Lower lobe of right lung (tissue), 2 donors: ENCODE measurements at regions not wholly inside any gene's neighbourhood (a gene's known extent, or its start where the extent isn't known, plus 50 kb on each side); places are given as distances from the start of the nearest gene placed in this dataset.

Experiments used
- ATAC-seq, 2 donors: fragments of 200-7000 bp; cut with Tn5 transposase; one replicate each; pipeline ENCODE4 v1.9.1; 2020 to 2022; ENCODE audit warnings: mild to moderate bottlenecking in 2 of 2, moderate library complexity in 2 of 2
- DNase-seq: peaks from one replicate; pipeline ENCODE4 v3.0.0-alpha.2; 2020
- H3K27ac ChIP-seq: fragments of 200-600 bp; one replicate; pipeline ENCODE4 v1.8.0; 2022
- H3K27me3 ChIP-seq: fragments of 200-600 bp; one replicate; pipeline ENCODE4 v1.8.0; 2022; ENCODE audit warnings: low read depth
- H3K36me3 ChIP-seq: fragments of 200-600 bp; one replicate; pipeline ENCODE4 v1.8.0; 2022; ENCODE audit warnings: mild to moderate bottlenecking
- H3K4me1 ChIP-seq: fragments of 200-600 bp; one replicate; pipeline ENCODE4 v1.8.0; 2022
- H3K4me3 ChIP-seq: fragments of 200-600 bp; one replicate; pipeline ENCODE4 v1.8.0; 2022; ENCODE audit warnings: mild to moderate bottlenecking
- H3K9me3 ChIP-seq: fragments of 200-600 bp; one replicate; pipeline ENCODE4 v1.8.0; 2022
- CTCF ChIP-seq: fragments of 200-600 bp; IDR thresholded peaks from one replicate; pipeline ENCODE4 v1.8.0; 2022; ENCODE audit warnings: antibody characterized with exemption, mild to moderate bottlenecking
- intact Hi-C: fragments of 100-400 bp; cut with DNase I; formaldehyde crosslinking; loops from one replicate; pipeline ENCODE4 v1.11.0; 2022
- donor health status: DM: no; HTN: yes; CAD: no; lungs with severe emphysema.

GRCh38 chr11:91794146-91794545 lies 430.5 kb upstream of the FAT3 start:
- no peak overlapping the region for H3K27ac ChIP-seq
- no peak overlapping the region for H3K4me3 ChIP-seq
- no peak for ATAC-seq
- H3K36me3 ChIP-seq: no peaks in the 10 kb centered on the region
- no peaks in the 10 kb centered on the region for H3K27me3 ChIP-seq
- no peak for TF ChIP-seq CTCF
- H3K9me3 ChIP-seq: no peaks in the 10 kb centered on the region
- intact Hi-C loops: no loop called here
- H3K4me1 ChIP-seq: no peaks in the 10 kb centered on the region
- DNase-seq: no peak

GRCh38 chr11:91792779-91793262 lies 431.8 kb upstream of the FAT3 start:
- intact Hi-C loops: no loop called here

GRCh38 chr11:91791171-91791468 lies 433.5 kb upstream of the FAT3 start:
- Histone ChIP-seq H3K4me1 (no peaks in the 10 kb centered on the region), H3K4me3 (no peak overlapping the region), H3K27me3 (no peaks in the 10 kb centered on the region), H3K27ac (no peak overlapping the region), H3K36me3 (no peaks in the 10 kb centered on the region), H3K9me3 (no peaks in the 10 kb centered on the region)
- DNase-seq (no peak), ATAC-seq (no peak)
- TF ChIP-seq CTCF: no peak
- intact Hi-C loops: no loop called here

More at GRCh38 chr11:91792779-91793262, 431.8 kb upstream of the FAT3 start:
- no peak for ATAC-seq
- no peaks in the 10 kb centered on the region for H3K4me1 ChIP-seq
- no peak for TF ChIP-seq CTCF
- no peak overlapping the region for H3K27ac ChIP-seq
- no peaks in the 10 kb centered on the region for H3K9me3 ChIP-seq
- H3K36me3 ChIP-seq: no peaks in the 10 kb centered on the region
- no peak for DNase-seq
- H3K4me3 ChIP-seq: no peak overlapping the region
- no peaks in the 10 kb centered on the region for H3K27me3 ChIP-seq

GRCh38 chr11:91790346-91791170 lies 434.1 kb upstream of the FAT3 start:
- Histone ChIP-seq H3K9me3 (no peaks in the 10 kb centered on the region), H3K4me1 (no peaks in the 10 kb centered on the region), H3K27me3 (no peaks in the 10 kb centered on the region), H3K4me3 (no peak overlapping the region), H3K27ac (no peak overlapping the region), H3K36me3 (no peaks in the 10 kb centered on the region)
- no peak for TF ChIP-seq CTCF
- intact Hi-C loops: no loop called here
- no peak for DNase-seq
- no peak for ATAC-seq

- Histone ChIP-seq H3K9me3 (no peaks in the 10 kb centered on the region), H3K36me3 (no peaks in the 10 kb centered on the region), H3K27ac (no peak overlapping the region), H3K4me3 (no peak overlapping the region), H3K4me1 (no peaks in the 10 kb centered on the region), H3K27me3 (no peaks in the 10 kb centered on the region)
- intact Hi-C loops: no loop called here
- no peak for ATAC-seq
- TF ChIP-seq CTCF: no peak
- no peak for DNase-seq
These were observed 435.9 kb upstream of the FAT3 start for GRCh38 chr11:91788764-91789163.
